Fibroblast of the conjunctiva (primary cell): ENCODE measurements at regions not wholly inside any gene's neighbourhood (a gene's known extent, or its start where the extent isn't known, plus 50 kb on each side); places are given as distances from the start of the nearest gene placed in this dataset.

ENCODE experiments used
- DNase-seq: peaks from one replicate; pipeline ENCODE4 v3.0.0-alpha.2; 2010; ENCODE audit warnings: low read depth

- DNase-seq = no peak
These were observed 1441.2 kb downstream of the PCDH7 start for GRCh38 chr4:32161392-32161791.

GRCh38 chr4:32163125-32163524 lies 1443.0 kb downstream of the PCDH7 start:
- DNase-seq = no peak

GRCh38 chr4:32169841-32170240 lies 1449.7 kb downstream of the PCDH7 start:
- no peak for DNase-seq

- no peak for DNase-seq
These were observed 1451.9 kb downstream of the PCDH7 start for GRCh38 chr4:32172086-32172485.

- DNase-seq = no peak
These were observed 1452.6 kb downstream of the PCDH7 start for GRCh38 chr4:32172761-32173160.

GRCh38 chr4:32180086-32180485 lies 1459.9 kb downstream of the PCDH7 start:
- DNase-seq = no peak

GRCh38 chr4:32184186-32184585 lies 1464.0 kb downstream of the PCDH7 start:
- no peak for DNase-seq

GRCh38 chr4:32189130-32189529 lies 1469.0 kb downstream of the PCDH7 start:
- no peak for DNase-seq

GRCh38 chr4:32189788-32190187 lies 1469.6 kb downstream of the PCDH7 start:
- no peak for DNase-seq

GRCh38 chr4:32191961-32192360 lies 1471.8 kb downstream of the PCDH7 start:
- no peak for DNase-seq

- no peak for DNase-seq
These were observed 1472.2 kb downstream of the PCDH7 start for GRCh38 chr4:32192363-32192762.

GRCh38 chr4:32192991-32193390 lies 1472.8 kb downstream of the PCDH7 start:
- DNase-seq = no peak

- DNase-seq = no peak
These were observed 1477.0 kb downstream of the PCDH7 start for GRCh38 chr4:32196950-32197688.

- no peak for DNase-seq
These were observed 1479.5 kb downstream of the PCDH7 start for GRCh38 chr4:32199639-32200038.

- no peak for DNase-seq
These were observed 1483.2 kb downstream of the PCDH7 start for GRCh38 chr4:32203340-32203739.

GRCh38 chr4:32206756-32207155 lies 1486.6 kb downstream of the PCDH7 start:
- no peak for DNase-seq

GRCh38 chr4:32207456-32207855 lies 1487.3 kb downstream of the PCDH7 start:
- DNase-seq = no peak

GRCh38 chr4:32215277-32215676 lies 1495.1 kb downstream of the PCDH7 start:
- no peak for DNase-seq

GRCh38 chr4:32216502-32216901 lies 1496.3 kb downstream of the PCDH7 start:
- no peak for DNase-seq

GRCh38 chr4:32219306-32220075 lies 1499.3 kb downstream of the PCDH7 start:
- no peak for DNase-seq

- no peak for DNase-seq
These were observed 1506.0 kb downstream of the PCDH7 start for GRCh38 chr4:32226204-32226603.

- no peak for DNase-seq
These were observed 1506.6 kb downstream of the PCDH7 start for GRCh38 chr4:32226733-32227132.

GRCh38 chr4:32243926-32244325 lies 1523.8 kb downstream of the PCDH7 start:
- no peak for DNase-seq

GRCh38 chr4:32249040-32249439 lies 1528.9 kb downstream of the PCDH7 start:
- no peak for DNase-seq
